HCT116 (cell line): ENCODE measurements at regions not wholly inside any gene's neighbourhood (a gene's known extent, or its start where the extent isn't known, plus 50 kb on each side); places are given as distances from the start of the nearest gene placed in this dataset.

Source experiments
- CTCF ChIP-seq, 3 experiments: fragments of 200-600 bp in 1 of 3; sonication (generic) in 1 of 3; IDR thresholded peaks in 2 of 3; conservative IDR thresholded peaks in 1 of 3; 2 replicates each; pipeline ENCODE4 v1.5.1; 2012 to 2017; ENCODE audit warnings: low read depth in 2 of 3, low read length in 2 of 3, antibody characterized with exemption in 1 of 3, borderline replicate concordance in 1 of 3, control low read depth in 1 of 3, mild to moderate bottlenecking in 1 of 3, mixed read lengths in 1 of 3, mixed run types in 1 of 3, moderate library complexity in 1 of 3; ENCODE audit not compliant: insufficient read depth in 1 of 3
- EZH2 ChIP-seq: fragments of 200-600 bp; sonication (generic); IDR thresholded peaks from 2 replicates; pipeline ENCODE4 v1.6.1; 2017; ENCODE audit warnings: antibody characterized with exemption, mixed run types
- EZH2phosphoT487 ChIP-seq: fragments of 200-600 bp; IDR thresholded peaks from 2 replicates; pipeline ENCODE4 v1.6.1; 2018; ENCODE audit warnings: antibody characterized with exemption, borderline replicate concordance
- MAX ChIP-seq: IDR thresholded peaks from 2 replicates; pipeline ENCODE4 v1.6.1; 2012
- POLR2A ChIP-seq: IDR thresholded peaks from 2 replicates; pipeline ENCODE4 v1.7.0; 2011; ENCODE audit warnings: borderline replicate concordance; ENCODE audit not compliant: insufficient read depth, insufficient read length; ENCODE audit errors: extremely low read depth
- POLR2AphosphoS5 ChIP-seq: IDR thresholded peaks from 2 replicates; pipeline ENCODE4 v1.6.1; 2011; ENCODE audit warnings: mild to moderate bottlenecking, low read depth, low read length, moderate library complexity
- RAD21 ChIP-seq: IDR thresholded peaks from 2 replicates; pipeline ENCODE4 v1.6.1; 2012; ENCODE audit warnings: low read depth, mild to moderate bottlenecking
- REST ChIP-seq: IDR thresholded peaks from 2 replicates; pipeline ENCODE4 v1.6.1; 2012; ENCODE audit warnings: low read depth
- SP1 ChIP-seq: IDR thresholded peaks from 2 replicates; pipeline ENCODE4 v1.6.1; 2012; ENCODE audit warnings: low read depth
- SRF ChIP-seq: IDR thresholded peaks from 2 replicates; pipeline ENCODE4 v1.6.1; 2012; ENCODE audit warnings: low read depth
- TCF7L2 ChIP-seq: IDR thresholded peaks from 2 replicates; pipeline ENCODE4 v1.7.0; 2011; ENCODE audit warnings: borderline replicate concordance, inconsistent platforms; ENCODE audit not compliant: insufficient read depth, insufficient read length; ENCODE audit errors: extremely low read depth
- YY1 ChIP-seq: IDR thresholded peaks from 2 replicates; pipeline ENCODE4 v1.6.1; 2011; ENCODE audit warnings: low read length, low read depth, moderate library complexity, mild to moderate bottlenecking; ENCODE audit not compliant: insufficient replicate concordance; ENCODE audit errors: extremely low read depth
- ZFX ChIP-seq: fragments of 450-650 bp; IDR thresholded peaks from 2 replicates; pipeline ENCODE4 v1.6.1; 2017

- TF ChIP-seq POLR2A, result no peak
- TF ChIP-seq CTCF (IDR thresholded peaks at IDR 0.05 in 2 of 3, conservative IDR thresholded peaks at IDR 0.05 in 1 of 3; ENCODE audit: borderline replicate concordance in 1 of 3, insufficient read depth in 1 of 3, low read depth in 2 of 3, low read length in 2 of 3), result no peak
- TF ChIP-seq TCF7L2, result no peak
- TF ChIP-seq ZFX, result no peak
- no peak for TF ChIP-seq REST
- TF ChIP-seq SP1, result no peak
- no peak for TF ChIP-seq YY1
- TF ChIP-seq EZH2, result no peak
- TF ChIP-seq SRF, result no peak
- TF ChIP-seq MAX, result no peak
- no peak for TF ChIP-seq POLR2AphosphoS5
- no peak for TF ChIP-seq RAD21
- no peak for TF ChIP-seq EZH2phosphoT487
Observed at GRCh38 chr12:41893491-41893890, 251.2 kb downstream of the GXYLT1 start.
